HG03442 (cell line): ENCODE measurements at regions not wholly inside any gene's neighbourhood (a gene's known extent, or its start where the extent isn't known, plus 50 kb on each side); places are given as distances from the start of the nearest gene placed in this dataset.
"Not testable (repeated sequence)": the region's sequence is repeated elsewhere in the genome, so short reads cannot be mapped to it uniquely, and the experiment has no call there.

Experiments
- ATAC-seq: cut with Tn5 transposase; IDR thresholded peaks from one replicate; pipeline ENCODE4 v1.9.1; 2021; ENCODE audit warnings: mild to moderate bottlenecking, moderate library complexity; ENCODE audit not compliant: unreplicated experiment

GRCh38 chr10:21034770-21035169, 137.7 kb upstream of the NEBL start:
- not testable (repeated sequence) for ATAC-seq

GRCh38 chr10:21034241-21034640, 137.1 kb upstream of the NEBL start:
- ATAC-seq, result no peak

- ATAC-seq, result no peak
Observed at GRCh38 chr10:21032587-21033319, 135.6 kb upstream of the NEBL start.

- no peak for ATAC-seq
Observed at GRCh38 chr10:21031232-21031795, 134.2 kb upstream of the NEBL start.

- ATAC-seq, result no peak
Observed at GRCh38 chr10:21030091-21030490, 133.0 kb upstream of the NEBL start.

GRCh38 chr10:21022821-21023220, 125.7 kb upstream of the NEBL start:
- ATAC-seq, result no peak

GRCh38 chr10:21021843-21022594, 124.9 kb upstream of the NEBL start:
- no peak for ATAC-seq

GRCh38 chr10:21021231-21021630, 124.1 kb upstream of the NEBL start:
- ATAC-seq, result no peak

- peak; percentile 94 for ATAC-seq
Observed at GRCh38 chr10:21020545-21020944, 123.4 kb upstream of the NEBL start.

GRCh38 chr10:21019436-21019835, 122.3 kb upstream of the NEBL start:
- no peak for ATAC-seq

GRCh38 chr10:21015851-21016250, 118.7 kb upstream of the NEBL start:
- no peak for ATAC-seq

- ATAC-seq, result no peak
Observed at GRCh38 chr10:21014141-21014540, 117.0 kb upstream of the NEBL start.

GRCh38 chr10:21011433-21012018, 114.4 kb upstream of the NEBL start:
- ATAC-seq, result no peak

GRCh38 chr10:21010615-21011014, 113.5 kb upstream of the NEBL start:
- no peak for ATAC-seq

GRCh38 chr10:21003240-21003822, 106.2 kb upstream of the NEBL start:
- ATAC-seq, result no peak

GRCh38 chr10:21002091-21002878, 105.2 kb upstream of the NEBL start:
- ATAC-seq, result no peak

- ATAC-seq, result no peak
Observed at GRCh38 chr10:20999699-21000098, 102.6 kb upstream of the NEBL start.

- no peak for ATAC-seq
Observed at GRCh38 chr10:20998036-20998435, 100.9 kb upstream of the NEBL start.

GRCh38 chr10:20995123-20995987, 98.2 kb upstream of the NEBL start:
- ATAC-seq, result no peak
